ENCODE measurements at regions not wholly inside any gene's neighbourhood (a gene's known extent, or its start where the extent isn't known, plus 50 kb on each side); places are given as distances from the start of the nearest gene placed in this dataset.

- POLR2A ChIA-PET: no interaction called here
- CTCF ChIA-PET: no interaction called here
- Histone ChIP-seq H3K4me3 (ENCODE audit: low read depth, low read length) (no peak overlapping the region), H3K27me3 (ENCODE audit: control insufficient read depth, insufficient read depth, low read length) (no peaks in the 10 kb centered on the region), H3K36me3 (ENCODE audit: control insufficient read depth, insufficient read depth, low read length) (no peaks in the 10 kb centered on the region)
- no peak for TF ChIP-seq CTCF (IDR thresholded peaks at IDR 0.05; ENCODE audit: insufficient read depth, low read depth, low read length)
- DNase-seq (ENCODE audit: low read depth): no peak
Measured at GRCh38 chr5:57953792-57954191, 471.2 kb upstream of the ACTBL2 start.

GRCh38 chr5:57950616-57951228 is 468.1 kb upstream of the ACTBL2 start:
- H3K36me3 ChIP-seq (ENCODE audit: control insufficient read depth, insufficient read depth, low read length): no peaks in the 10 kb centered on the region
- no peak overlapping the region for H3K4me3 ChIP-seq (ENCODE audit: low read depth, low read length)
- DNase-seq (ENCODE audit: low read depth): no peak
- H3K27me3 ChIP-seq (ENCODE audit: control insufficient read depth, insufficient read depth, low read length): no peaks in the 10 kb centered on the region
- TF ChIP-seq CTCF (IDR thresholded peaks at IDR 0.05; ENCODE audit: insufficient read depth, low read depth, low read length): no peak
- CTCF ChIA-PET: interaction anchor here (0.6 to 1.3 kb wide), 3 partner anchors 13 to 400 kb away, joined by 3 to 4 read pairs (median 3); no protein-coding TSS in a partner anchor
- POLR2A ChIA-PET: no interaction called here

GRCh38 chr5:57948091-57948490 is 465.5 kb upstream of the ACTBL2 start:
- Histone ChIP-seq H3K27me3 (ENCODE audit: control insufficient read depth, insufficient read depth, low read length) (no peaks in the 10 kb centered on the region), H3K36me3 (ENCODE audit: control insufficient read depth, insufficient read depth, low read length) (no peaks in the 10 kb centered on the region), H3K4me3 (ENCODE audit: low read depth, low read length) (no peak overlapping the region)
- ChIA-PET POLR2A (no interaction called here), CTCF (no interaction called here)
- no peak for TF ChIP-seq CTCF (IDR thresholded peaks at IDR 0.05; ENCODE audit: insufficient read depth, low read depth, low read length)
- no peak for DNase-seq (ENCODE audit: low read depth)

- CTCF ChIA-PET: interaction anchor here (1.4 kb wide), 1 partner anchor 42 kb away, joined by 3 read pairs; no protein-coding TSS in a partner anchor
- no peak for DNase-seq (ENCODE audit: low read depth)
- TF ChIP-seq CTCF (IDR thresholded peaks at IDR 0.05; ENCODE audit: insufficient read depth, low read depth, low read length): no peak
- Histone ChIP-seq H3K4me3 (ENCODE audit: low read depth, low read length) (no peak overlapping the region), H3K36me3 (ENCODE audit: control insufficient read depth, insufficient read depth, low read length) (no peaks in the 10 kb centered on the region), H3K27me3 (ENCODE audit: control insufficient read depth, insufficient read depth, low read length) (no peaks in the 10 kb centered on the region)
- POLR2A ChIA-PET: no interaction called here
Measured at GRCh38 chr5:57947181-57947580, 464.6 kb upstream of the ACTBL2 start.

GRCh38 chr5:57940879-57941278 is 458.3 kb upstream of the ACTBL2 start:
- TF ChIP-seq CTCF (IDR thresholded peaks at IDR 0.05; ENCODE audit: insufficient read depth, low read depth, low read length): no peak
- no peak for DNase-seq (ENCODE audit: low read depth)
- H3K4me3 ChIP-seq (ENCODE audit: low read depth, low read length): no peak overlapping the region
- CTCF ChIA-PET: no interaction called here
- no peaks in the 10 kb centered on the region for H3K27me3 ChIP-seq (ENCODE audit: control insufficient read depth, insufficient read depth, low read length)
- no peaks in the 10 kb centered on the region for H3K36me3 ChIP-seq (ENCODE audit: control insufficient read depth, insufficient read depth, low read length)
- POLR2A ChIA-PET: no interaction called here

Data from BJ (cell line).